HepG2 (cell line): ENCODE measurements at regions not wholly inside any gene's neighbourhood (a gene's known extent, or its start where the extent isn't known, plus 50 kb on each side); places are given as distances from the start of the nearest gene placed in this dataset.

Source experiments
- ATAC-seq: fragments of 200-7000 bp; cut with Tn5 transposase; 3 replicates; pipeline ENCODE4 v1.9.1; 2020; ENCODE audit warnings: mild to moderate bottlenecking, moderate library complexity
- BruUV-seq: library from RNA; stranded (reverse); fragments of 400-500 nt; replicated peaks from 2 replicates; lab custom pipeline; 2021; lab: Mats Ljungman, UMichigan
- CTCF ChIA-PET: fragments of 300-600 bp; formaldehyde crosslinking; extraction: SDS; loops from one replicate; lab custom pipeline; 2021; ENCODE audit warnings: low total read pairs, inconsistent platforms, low intra/inter-chr PET ratio; lab: Yijun Ruan, JAX
- POLR2A ChIA-PET: fragments of 350-600 bp; sonication (Branson Sonifier 250); formaldehyde crosslinking; loops from one replicate; lab custom pipeline; 2020; ENCODE audit warnings: antibody characterized with exemption, inconsistent platforms; lab: Yijun Ruan, JAX
- DNase-seq: peaks from one replicate; pipeline ENCODE4 v3.0.0-alpha.2; 2015; ENCODE audit warnings: low spot score
- FAIRE-seq: peaks from 3 replicates; lab custom pipeline; 2011; peaks lifted over from hg19 to GRCh38; lab: Jason Lieb, UNC
- H2AFZ ChIP-seq: one replicate; pipeline ENCODE4 v1.6.1; 2011; ENCODE audit warnings: low read length, inconsistent platforms
- H3K27ac ChIP-seq: fragments of 300-600 bp; 3 replicates; pipeline ENCODE4 v1.8.0; 2011; ENCODE audit warnings: mixed run types, mild to moderate bottlenecking, mixed read lengths, low read length, inconsistent platforms; ENCODE audit not compliant: insufficient read depth; ENCODE audit errors: extremely low read length
- H3K27me3 ChIP-seq, 2 experiments: fragments of 200-600 bp in 1 of 2; 2 replicates in 1 of 2; 3 replicates in 1 of 2; pipeline versions ENCODE4 v1.6.0 to v1.8.0; 2011; ENCODE audit warnings: low read length in 2 of 2, mild to moderate bottlenecking in 2 of 2, moderate library complexity in 2 of 2, inconsistent platforms in 1 of 2; ENCODE audit not compliant: insufficient read depth in 2 of 2, control insufficient read depth in 1 of 2
- H3K36me3 ChIP-seq, 2 experiments: fragments of 200-600 bp in 1 of 2; replicated peaks in 1 of 2; 2 replicates in 1 of 2; 3 replicates in 1 of 2; pipeline versions ENCODE4 v1.5.1 to v1.8.0; 2011; ENCODE audit warnings: low read length in 2 of 2, inconsistent platforms in 1 of 2; ENCODE audit not compliant: insufficient read depth in 2 of 2, control insufficient read depth in 1 of 2
- H3K4me1 ChIP-seq: 2 replicates; pipeline ENCODE4 v1.5.1; 2012; ENCODE audit warnings: low read length, inconsistent platforms; ENCODE audit not compliant: insufficient read depth
- H3K4me2 ChIP-seq: 2 replicates; pipeline ENCODE4 v1.6.0; 2011; ENCODE audit warnings: low read depth, low read length, inconsistent platforms
- H3K4me3 ChIP-seq, 3 experiments: fragments of 200-600 bp in 1 of 3; sonication (generic), shearing (Covaris generic) in 1 of 3; replicated peaks in 1 of 3; 2 replicates each; pipeline ENCODE4 v1.5.1; 2011 to 2016; ENCODE audit warnings: low read length in 3 of 3, inconsistent platforms in 2 of 3, low read depth in 2 of 3, mild to moderate bottlenecking in 2 of 3, control low read depth in 1 of 3, mixed read lengths in 1 of 3; ENCODE audit not compliant: insufficient read depth in 1 of 3
- H3K79me2 ChIP-seq: one replicate; pipeline ENCODE4 v1.6.1; 2011; ENCODE audit warnings: low read length, inconsistent platforms; ENCODE audit not compliant: insufficient read depth
- H3K9ac ChIP-seq: 2 replicates; pipeline ENCODE4 v1.6.0; 2011; ENCODE audit warnings: mild to moderate bottlenecking, low read depth, low read length, inconsistent platforms; ENCODE audit not compliant: insufficient read depth
- H3K9me3 ChIP-seq: 2 replicates; pipeline ENCODE4 v1.5.1; 2012; ENCODE audit warnings: mild to moderate bottlenecking, low read length
- H4K20me1 ChIP-seq: 2 replicates; pipeline ENCODE4 v1.6.0; 2011; ENCODE audit warnings: inconsistent platforms, mild to moderate bottlenecking, low read length, moderate library complexity; ENCODE audit not compliant: insufficient read depth
- MAFK ChIP-seq, 2 experiments: IDR thresholded peaks in 1 of 2; conservative IDR thresholded peaks in 1 of 2; 2 replicates each; pipeline ENCODE4 v1.6.1; 2011; ENCODE audit warnings: improper control_type of control experiment in 2 of 2, low read length in 2 of 2
- MTF1 ChIP-seq: sonication (generic); formaldehyde crosslinking; IDR thresholded peaks from 2 replicates; pipeline ENCODE4 v1.5.0; 2020; ENCODE audit warnings: missing genetic modification reagents
- RNF2 ChIP-seq: fragments of 450-650 bp; conservative IDR thresholded peaks from 2 replicates; pipeline ENCODE4 v1.6.1; 2016; ENCODE audit warnings: low read depth
- ZNF230 ChIP-seq: sonication (generic); formaldehyde crosslinking; IDR thresholded peaks from 2 replicates; pipeline ENCODE4 v1.4.0; 2020; ENCODE audit warnings: mild to moderate bottlenecking, missing genetic modification reagents
- ZNF251 ChIP-seq: sonication (generic); formaldehyde crosslinking; IDR thresholded peaks from 2 replicates; pipeline ENCODE4 v1.9.0; 2021; ENCODE audit warnings: mild to moderate bottlenecking, missing genetic modification reagents
- ZNF263 ChIP-seq: sonication (generic); formaldehyde crosslinking; IDR thresholded peaks from 2 replicates; pipeline ENCODE4 v1.4.0; 2020; ENCODE audit warnings: missing genetic modification reagents
- ZNF557 ChIP-seq: sonication (generic); formaldehyde crosslinking; IDR thresholded peaks from 2 replicates; pipeline ENCODE4 v1.4.0; 2020; ENCODE audit warnings: missing genetic modification reagents
- WGBS: methylation state at CpG from one replicate; pipeline ENCODE4 v1.1.6; 2017; ENCODE audit warnings: low lambda C conversion rate; 5-methylcytosine and 5-hydroxymethylcytosine counted together
- in situ Hi-C: cut with HindIII; loops from 2 replicates; pipeline ENCODE4 v1.10.0; 2017; ENCODE audit warnings: low pct_unique_long_range_greater_than_20kb; ENCODE audit not compliant: extremely low pct_ligation_motif_present
- intact Hi-C: fragments of 100-400 bp; cut with micrococcal nuclease; formaldehyde crosslinking; loops from one replicate; pipeline ENCODE4 v1.10.0; 2022; ENCODE audit not compliant: unreplicated experiment
- TF ChIP-seq, protein P1 (sequence below): sonication (generic); formaldehyde crosslinking; IDR thresholded peaks from 2 replicates; pipeline ENCODE4 v1.5.0; 2020; ENCODE audit warnings: missing genetic modification reagents
- TF ChIP-seq, protein P2 (sequence below): sonication (generic); formaldehyde crosslinking; IDR thresholded peaks from 2 replicates; pipeline ENCODE4 v1.8.1; 2023; ENCODE audit warnings: mild to moderate bottlenecking, missing genetic modification reagents, borderline replicate concordance
- TF ChIP-seq, protein P3 (sequence below): sonication (generic); formaldehyde crosslinking; IDR thresholded peaks from 2 replicates; pipeline ENCODE4 v1.9.0; 2021; ENCODE audit warnings: missing genetic modification reagents, borderline replicate concordance

DNA sequence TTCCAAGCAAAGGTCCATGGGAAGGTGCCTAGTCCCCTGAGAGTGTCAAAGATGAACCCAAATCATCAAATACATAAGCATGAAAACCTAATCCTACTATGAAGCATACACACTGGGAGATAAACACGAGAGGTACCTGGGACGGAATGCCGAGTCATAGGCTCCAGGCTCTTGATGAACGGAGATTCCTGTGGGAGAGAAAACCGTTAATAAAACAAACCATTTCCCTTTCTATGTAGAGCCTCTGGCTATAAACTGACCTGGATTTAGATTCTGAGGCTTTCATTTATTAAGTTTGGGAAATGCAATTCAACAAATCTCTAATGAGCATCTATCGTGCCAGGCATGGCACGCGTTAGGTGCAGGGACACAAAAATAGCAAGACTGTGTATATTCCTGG is 206.4 kb upstream of the IL12B start:
- Histone ChIP-seq H3K27me3 (no peaks in the 10 kb centered on the region; a peak in 1 of 5 replicates), H3K36me3 (no peaks in the 10 kb centered on the region), H3K4me1 (no peaks in the 10 kb centered on the region), H3K27ac (no peak overlapping the region), H4K20me1 (no peaks in the 10 kb centered on the region), H3K4me2 (no peak overlapping the region), H2AFZ (no peak overlapping the region), H3K9me3 (no peaks in the 10 kb centered on the region), H3K4me3 (no peak overlapping the region), H3K79me2 (no peaks in the 10 kb centered on the region), H3K9ac (no peak overlapping the region)
- intact Hi-C loops = no loop called here
- WGBS = 47% methylated on average over 8 of the region's 8 CpGs
- FAIRE-seq (no peak), ATAC-seq (no peak), DNase-seq (no peak)
- in situ Hi-C loops = no loop called here
- POLR2A ChIA-PET = no interaction called here
- TF ChIP-seq RNF2 (no peak), ZNF230 (CRISPR knock-in tag) (no peak), ZNF263 (CRISPR knock-in tag) (no peak), ZNF251 (CRISPR knock-in tag) (no peak), MAFK (conservative IDR thresholded peaks at IDR 0.05 in 1 of 2, IDR thresholded peaks at IDR 0.05 in 1 of 2; ENCODE audit: low read length in 2 of 2) (no peak)
- TF ChIP-seq, protein P1, sequence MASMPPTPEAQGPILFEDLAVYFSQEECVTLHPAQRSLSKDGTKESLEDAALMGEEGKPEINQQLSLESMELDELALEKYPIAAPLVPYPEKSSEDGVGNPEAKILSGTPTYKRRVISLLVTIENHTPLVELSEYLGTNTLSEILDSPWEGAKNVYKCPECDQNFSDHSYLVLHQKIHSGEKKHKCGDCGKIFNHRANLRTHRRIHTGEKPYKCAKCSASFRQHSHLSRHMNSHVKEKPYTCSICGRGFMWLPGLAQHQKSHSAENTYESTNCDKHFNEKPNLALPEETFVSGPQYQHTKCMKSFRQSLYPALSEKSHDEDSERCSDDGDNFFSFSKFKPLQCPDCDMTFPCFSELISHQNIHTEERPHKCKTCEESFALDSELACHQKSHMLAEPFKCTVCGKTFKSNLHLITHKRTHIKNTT (CRISPR knock-in tag) = no peak
- TF ChIP-seq, protein P2, sequence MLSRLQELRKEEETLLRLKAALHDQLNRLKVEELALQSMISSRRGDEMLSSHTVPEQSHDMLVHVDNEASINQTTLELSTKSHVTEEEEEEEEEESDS = no peak
- BruUV-seq = no TSS peak
- CTCF ChIA-PET = no interaction called here

DNA sequence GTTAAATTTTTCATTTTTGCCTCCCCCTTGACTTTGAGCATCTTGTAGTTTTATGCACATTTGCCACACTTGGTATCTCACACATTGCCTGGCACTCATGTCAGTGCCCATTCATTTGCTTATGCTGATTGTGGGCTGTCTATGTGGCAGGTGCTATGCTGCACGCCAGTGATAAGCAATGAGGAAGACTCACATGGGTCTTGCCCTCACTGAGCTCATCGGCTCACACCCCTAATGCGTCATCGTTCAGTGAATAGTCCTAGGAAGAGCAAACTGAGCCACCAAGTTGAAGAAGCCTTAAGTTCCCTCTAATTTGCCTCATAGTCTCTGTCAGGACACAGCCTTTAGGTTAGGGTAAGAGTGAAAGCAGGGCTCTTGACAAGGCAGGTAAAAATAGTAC is 209.4 kb upstream of the IL12B start:
- no peaks in the 10 kb centered on the region for H3K79me2 ChIP-seq
- in situ Hi-C loops (no loop called here), intact Hi-C loops (no loop called here)
- no peaks in the 10 kb centered on the region; a peak in 1 of 5 replicates for H3K27me3 ChIP-seq
- TF ChIP-seq, protein P3, sequence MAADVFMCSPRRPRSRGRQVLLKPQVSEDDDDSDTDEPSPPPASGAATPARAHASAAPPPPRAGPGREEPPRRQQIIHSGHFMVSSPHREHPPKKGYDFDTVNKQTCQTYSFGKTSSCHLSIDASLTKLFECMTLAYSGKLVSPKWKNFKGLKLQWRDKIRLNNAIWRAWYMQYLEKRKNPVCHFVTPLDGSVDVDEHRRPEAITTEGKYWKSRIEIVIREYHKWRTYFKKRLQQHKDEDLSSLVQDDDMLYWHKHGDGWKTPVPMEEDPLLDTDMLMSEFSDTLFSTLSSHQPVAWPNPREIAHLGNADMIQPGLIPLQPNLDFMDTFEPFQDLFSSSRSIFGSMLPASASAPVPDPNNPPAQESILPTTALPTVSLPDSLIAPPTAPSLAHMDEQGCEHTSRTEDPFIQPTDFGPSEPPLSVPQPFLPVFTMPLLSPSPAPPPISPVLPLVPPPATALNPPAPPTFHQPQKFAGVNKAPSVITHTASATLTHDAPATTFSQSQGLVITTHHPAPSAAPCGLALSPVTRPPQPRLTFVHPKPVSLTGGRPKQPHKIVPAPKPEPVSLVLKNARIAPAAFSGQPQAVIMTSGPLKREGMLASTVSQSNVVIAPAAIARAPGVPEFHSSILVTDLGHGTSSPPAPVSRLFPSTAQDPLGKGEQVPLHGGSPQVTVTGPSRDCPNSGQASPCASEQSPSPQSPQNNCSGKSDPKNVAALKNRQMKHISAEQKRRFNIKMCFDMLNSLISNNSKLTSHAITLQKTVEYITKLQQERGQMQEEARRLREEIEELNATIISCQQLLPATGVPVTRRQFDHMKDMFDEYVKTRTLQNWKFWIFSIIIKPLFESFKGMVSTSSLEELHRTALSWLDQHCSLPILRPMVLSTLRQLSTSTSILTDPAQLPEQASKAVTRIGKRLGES = no peak
- no peak for TF ChIP-seq ZNF557
- no peak for TF ChIP-seq MTF1 (CRISPR knock-in tag)
- H3K4me1 ChIP-seq = no peaks in the 10 kb centered on the region
- no peak for FAIRE-seq
- POLR2A ChIA-PET = no interaction called here
- no peaks in the 10 kb centered on the region for H3K9me3 ChIP-seq
- no peak overlapping the region for H3K27ac ChIP-seq
- H4K20me1 ChIP-seq = no peaks in the 10 kb centered on the region
- no TSS peak for BruUV-seq
- no peak for DNase-seq
- no peak overlapping the region for H3K4me2 ChIP-seq
- H3K9ac ChIP-seq = no peak overlapping the region
- H3K4me3 ChIP-seq = no peak overlapping the region
- 10% methylated on average over 1 of the region's 4 CpGs for WGBS
- CTCF ChIA-PET = no interaction called here
- H3K36me3 ChIP-seq = no peaks in the 10 kb centered on the region
- ATAC-seq = no peak
- H2AFZ ChIP-seq = no peak overlapping the region
